Astrocyte of the cerebellum (primary cell): ENCODE measurements at regions not wholly inside any gene's neighbourhood (a gene's known extent, or its start where the extent isn't known, plus 50 kb on each side); places are given as distances from the start of the nearest gene placed in this dataset.
A peak's percentile ranks its signal among the peaks of the same experiment; 100 is the strongest.

Source experiments
- DNase-seq: peaks from one replicate; pipeline ENCODE4 v3.0.0-alpha.2; 2011; ENCODE audit warnings: low read depth
- H3K4me3 ChIP-seq: 2 replicates; pipeline ENCODE4 v1.5.1; 2011; ENCODE audit warnings: mild to moderate bottlenecking, low read depth, low read length, moderate library complexity
- in situ Hi-C: cut with HindIII; loops from 2 replicates; pipeline ENCODE4 v1.10.0; 2017; ENCODE audit warnings: low sequenced_read_pairs
- TF ChIP-seq, protein P1 (sequence below): IDR thresholded peaks from 2 replicates; pipeline ENCODE4 v1.5.1; 2012; ENCODE audit warnings: low read length, low read depth, moderate library complexity, mild to moderate bottlenecking; ENCODE audit errors: missing control alignments

DNA sequence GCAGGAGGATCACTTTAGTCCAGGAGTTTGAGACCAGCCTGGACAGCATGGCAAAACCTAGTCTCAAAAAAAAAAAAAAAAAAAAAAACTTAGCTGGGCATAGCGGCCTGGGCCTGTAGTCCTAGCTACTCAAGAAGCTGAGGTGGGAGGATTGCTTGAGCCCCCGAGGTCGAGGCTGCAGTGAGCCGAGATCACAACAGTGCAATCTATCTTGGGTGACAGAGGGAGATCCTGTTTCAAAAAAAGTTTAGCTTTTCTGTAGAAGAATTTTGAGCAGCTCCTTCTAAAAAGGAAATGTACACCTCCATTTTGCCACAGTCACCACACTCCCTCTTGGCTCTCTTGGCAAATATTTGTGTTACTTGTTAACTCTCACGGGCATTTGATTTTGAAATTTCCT is 505.8 kb downstream of the DOK5 start:
- H3K4me3 ChIP-seq: no peak overlapping the region
- DNase-seq: no peak
- TF ChIP-seq, protein P1, sequence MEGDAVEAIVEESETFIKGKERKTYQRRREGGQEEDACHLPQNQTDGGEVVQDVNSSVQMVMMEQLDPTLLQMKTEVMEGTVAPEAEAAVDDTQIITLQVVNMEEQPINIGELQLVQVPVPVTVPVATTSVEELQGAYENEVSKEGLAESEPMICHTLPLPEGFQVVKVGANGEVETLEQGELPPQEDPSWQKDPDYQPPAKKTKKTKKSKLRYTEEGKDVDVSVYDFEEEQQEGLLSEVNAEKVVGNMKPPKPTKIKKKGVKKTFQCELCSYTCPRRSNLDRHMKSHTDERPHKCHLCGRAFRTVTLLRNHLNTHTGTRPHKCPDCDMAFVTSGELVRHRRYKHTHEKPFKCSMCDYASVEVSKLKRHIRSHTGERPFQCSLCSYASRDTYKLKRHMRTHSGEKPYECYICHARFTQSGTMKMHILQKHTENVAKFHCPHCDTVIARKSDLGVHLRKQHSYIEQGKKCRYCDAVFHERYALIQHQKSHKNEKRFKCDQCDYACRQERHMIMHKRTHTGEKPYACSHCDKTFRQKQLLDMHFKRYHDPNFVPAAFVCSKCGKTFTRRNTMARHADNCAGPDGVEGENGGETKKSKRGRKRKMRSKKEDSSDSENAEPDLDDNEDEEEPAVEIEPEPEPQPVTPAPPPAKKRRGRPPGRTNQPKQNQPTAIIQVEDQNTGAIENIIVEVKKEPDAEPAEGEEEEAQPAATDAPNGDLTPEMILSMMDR: no peak
- in situ Hi-C loops: no loop called here

DNA sequence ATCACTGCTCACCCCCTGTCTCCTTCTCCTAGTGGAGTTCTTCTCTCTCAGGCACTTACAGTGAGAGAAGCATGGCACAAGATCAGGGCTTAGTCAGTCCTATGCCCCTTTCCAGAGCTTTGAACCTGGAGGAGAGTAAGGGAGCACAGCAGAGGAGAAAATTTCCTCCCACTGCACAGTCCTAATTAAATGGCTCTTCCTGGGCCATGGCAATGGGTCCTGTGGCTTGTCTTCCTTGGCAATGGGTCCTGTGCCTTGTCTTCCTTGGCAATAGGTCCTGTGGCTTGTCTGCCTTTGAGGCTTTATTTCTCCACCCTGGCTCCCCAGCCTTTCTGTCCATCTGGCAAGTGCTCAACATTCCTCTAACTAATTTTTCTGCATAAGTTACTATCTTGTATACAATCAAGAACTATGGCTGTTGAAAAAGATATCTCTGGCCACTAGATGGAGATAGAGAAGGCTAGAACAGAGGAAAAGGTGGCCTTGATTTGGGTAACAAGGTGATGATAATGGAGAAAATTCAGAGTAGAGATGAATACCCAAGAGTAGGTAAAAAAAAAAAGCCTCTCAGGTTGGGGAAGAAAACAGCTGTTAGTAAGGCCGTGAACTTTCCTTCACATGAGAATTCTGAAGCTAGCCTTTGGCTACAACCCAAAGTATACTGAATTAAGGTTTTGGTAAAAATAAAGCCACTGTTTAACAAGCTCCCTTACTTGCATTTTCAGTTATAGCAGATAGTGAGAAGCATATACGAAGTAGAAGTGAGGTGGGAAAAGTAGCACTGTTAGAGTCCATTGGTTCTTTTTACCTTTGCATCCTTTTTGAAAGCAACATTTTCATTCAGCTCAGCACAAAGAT is 504.9 kb downstream of the DOK5 start:
- DNase-seq: peak; percentile 24
- no peak overlapping the region for H3K4me3 ChIP-seq
- TF ChIP-seq, protein P1: peak; percentile 55
- in situ Hi-C loops: no loop called here

DNA sequence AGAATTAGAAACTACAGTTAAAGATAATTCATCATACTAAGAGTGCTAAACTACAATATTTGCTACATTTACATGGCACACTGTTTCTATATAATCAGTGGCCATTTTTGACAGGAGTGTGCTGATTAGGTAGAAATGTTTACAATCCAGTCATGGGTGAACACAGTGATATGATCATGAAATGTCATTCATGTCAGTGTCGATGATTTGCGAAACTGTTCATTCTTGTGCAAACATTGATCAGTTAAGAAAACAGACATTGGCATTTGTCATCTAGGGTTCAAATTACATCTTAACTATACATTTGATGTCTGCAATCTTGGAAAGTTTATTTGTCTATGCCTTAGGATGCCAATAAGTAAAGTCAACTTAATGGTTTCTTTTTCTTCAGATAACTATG is 474.9 kb downstream of the DOK5 start:
- TF ChIP-seq, protein P1: no peak
- DNase-seq: no peak
- H3K4me3 ChIP-seq: no peak overlapping the region
- in situ Hi-C loops: no loop called here

DNA sequence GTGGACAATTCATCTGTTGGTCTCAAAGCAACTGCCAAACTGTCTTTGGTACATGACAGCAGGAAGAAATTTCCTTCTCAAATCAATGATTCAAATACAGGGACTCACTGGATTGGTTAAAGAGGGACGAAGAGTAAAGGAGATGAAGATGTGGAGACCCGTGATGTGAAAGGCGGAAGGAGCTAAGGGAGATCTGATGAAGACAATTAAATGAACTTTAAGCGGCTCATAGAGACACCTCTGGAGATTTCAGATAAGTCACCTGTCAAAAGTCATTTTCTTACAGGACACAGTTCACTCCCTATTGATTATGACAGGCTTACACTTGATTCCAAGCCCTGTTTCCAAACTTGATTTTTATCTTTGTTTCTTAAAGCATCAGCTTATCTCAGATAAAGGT is 466.3 kb downstream of the DOK5 start:
- TF ChIP-seq, protein P1: no peak
- H3K4me3 ChIP-seq: no peak overlapping the region
- DNase-seq: no peak
- in situ Hi-C loops: no loop called here

DNA sequence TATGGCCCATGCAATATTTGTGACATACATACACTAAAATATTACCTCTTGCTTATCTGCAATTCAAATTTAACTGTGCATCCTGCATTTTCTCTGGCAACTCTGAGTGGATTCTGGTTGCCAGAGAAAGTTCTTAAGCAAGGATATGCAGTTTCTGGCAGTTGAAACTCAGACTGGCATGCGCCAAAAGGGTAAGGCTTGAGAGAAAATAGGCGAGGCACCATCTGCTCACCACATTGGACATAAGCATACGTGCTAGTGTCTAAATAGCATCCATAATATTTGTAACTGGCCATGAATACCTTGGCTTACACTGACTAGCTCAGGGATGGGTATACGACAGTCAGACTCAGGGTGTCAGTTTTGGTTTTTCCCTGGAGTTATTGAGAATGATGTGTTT is 465.1 kb downstream of the DOK5 start:
- DNase-seq: no peak
- in situ Hi-C loops: no loop called here
- TF ChIP-seq, protein P1: no peak
- no peak overlapping the region for H3K4me3 ChIP-seq

DNA sequence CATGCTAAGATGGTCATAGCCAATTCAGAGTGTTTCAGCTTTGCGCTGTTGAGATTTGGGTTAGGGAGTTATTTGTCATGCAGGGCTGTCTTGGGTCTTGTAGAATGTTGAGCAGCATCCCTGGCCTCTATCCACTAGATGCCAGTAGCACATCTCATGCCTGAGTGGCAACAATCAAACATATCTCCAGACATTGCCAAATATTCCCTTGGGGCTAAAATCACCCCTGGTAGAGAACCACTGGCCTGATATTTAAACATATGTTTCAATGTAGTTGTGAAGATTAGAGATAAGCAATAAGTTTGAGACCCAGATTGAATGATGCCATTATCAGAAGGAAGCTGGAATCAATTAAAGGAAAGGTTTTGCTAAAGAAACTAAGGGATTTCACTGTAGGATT is 463.3 kb downstream of the DOK5 start:
- DNase-seq: no peak
- in situ Hi-C loops: no loop called here
- TF ChIP-seq, protein P1: no peak
- H3K4me3 ChIP-seq: no peak overlapping the region
